ENCODE measurements at regions not wholly inside any gene's neighbourhood (a gene's known extent, or its start where the extent isn't known, plus 50 kb on each side); places are given as distances from the start of the nearest gene placed in this dataset.

GRCh38 chr9:23551311-23551721 is 274.7 kb downstream of the ELAVL2 start:
- no peak for DNase-seq

- no peak for DNase-seq
Observed at GRCh38 chr9:23551929-23552707, 273.9 kb downstream of the ELAVL2 start.

GRCh38 chr9:23552876-23553601 is 273.0 kb downstream of the ELAVL2 start:
- no peak for DNase-seq

- DNase-seq = no peak
Observed at GRCh38 chr9:23554686-23555085, 271.4 kb downstream of the ELAVL2 start.

DNA sequence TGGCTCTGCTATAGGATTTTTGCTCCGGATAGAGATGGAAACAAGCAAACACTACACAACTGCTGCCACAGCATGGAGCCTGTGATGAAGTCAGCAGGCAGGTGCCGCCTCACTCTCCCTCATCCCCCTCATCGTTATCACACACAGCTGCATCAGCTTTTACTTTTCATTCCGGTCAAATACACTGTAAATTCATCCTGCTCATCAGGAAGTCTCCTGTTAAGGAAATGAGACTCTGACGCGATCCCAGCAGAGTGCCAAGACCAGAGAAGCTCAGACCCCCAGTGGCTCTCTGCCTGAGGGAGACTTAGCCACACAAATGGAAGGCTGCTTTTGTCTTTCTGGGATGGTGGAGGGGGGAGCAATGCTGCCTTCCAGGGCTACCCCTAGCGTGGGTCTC is 270.2 kb downstream of the ELAVL2 start:
- no peak for DNase-seq

DNA sequence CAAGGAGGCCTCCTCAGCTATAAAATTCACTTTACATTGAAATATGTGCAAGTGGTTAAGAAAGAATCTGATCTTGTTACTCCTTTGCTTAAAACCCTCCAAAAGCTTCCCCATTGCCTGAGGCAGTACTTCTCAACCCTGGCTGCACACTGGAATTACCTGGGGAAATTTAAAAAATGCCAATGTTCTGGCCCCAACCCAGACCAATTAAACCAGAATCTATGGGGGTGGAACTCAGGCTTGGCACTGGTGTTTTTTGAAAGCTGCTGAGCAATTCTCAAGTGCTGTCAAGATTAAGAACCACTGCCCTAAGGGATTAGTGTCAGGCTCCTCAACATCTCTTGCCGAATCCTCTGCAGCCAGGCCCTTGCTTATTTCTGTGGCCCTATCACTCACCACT is 269.6 kb downstream of the ELAVL2 start:
- DNase-seq = no peak

DNA sequence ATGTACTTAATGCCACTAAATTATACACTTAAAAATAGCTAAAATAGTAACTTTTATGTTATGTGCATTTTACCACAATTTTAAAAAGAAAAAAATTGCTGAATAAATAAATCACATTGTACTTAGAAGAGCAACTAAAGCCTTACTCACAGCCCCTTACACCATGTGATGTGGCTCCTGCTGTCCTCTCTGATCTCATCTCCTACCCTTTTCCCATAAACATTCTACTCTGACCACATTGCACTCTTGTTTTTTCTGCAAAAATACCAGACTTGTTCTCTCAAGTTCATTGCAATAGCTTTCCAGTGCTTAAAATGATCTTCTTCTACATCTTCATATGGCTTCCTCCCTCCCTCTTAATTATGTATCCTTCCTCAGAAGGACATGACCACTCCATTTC is 268.4 kb downstream of the ELAVL2 start:
- no peak for DNase-seq

DNA sequence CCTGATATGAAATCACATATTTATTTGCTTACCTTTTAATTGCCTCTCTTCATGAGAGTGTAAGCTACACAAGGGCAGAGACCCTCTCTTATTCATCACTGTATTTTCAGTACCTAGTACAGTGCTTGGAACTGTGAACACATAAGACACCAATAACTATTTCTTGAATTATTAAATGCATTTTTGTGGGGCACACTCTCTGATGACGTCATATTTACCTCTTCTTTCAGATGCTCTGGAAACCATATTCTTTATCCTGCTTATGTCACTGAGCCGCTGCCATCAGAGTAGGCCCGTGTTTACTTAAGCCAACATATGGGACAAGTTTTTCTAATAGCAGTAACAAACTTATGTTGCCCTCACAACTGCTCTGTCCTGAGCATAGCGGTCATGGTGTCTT is 266.5 kb downstream of the ELAVL2 start:
- no peak for DNase-seq

GRCh38 chr9:23563517-23563916 is 262.5 kb downstream of the ELAVL2 start:
- DNase-seq = peak; percentile 72

DNA sequence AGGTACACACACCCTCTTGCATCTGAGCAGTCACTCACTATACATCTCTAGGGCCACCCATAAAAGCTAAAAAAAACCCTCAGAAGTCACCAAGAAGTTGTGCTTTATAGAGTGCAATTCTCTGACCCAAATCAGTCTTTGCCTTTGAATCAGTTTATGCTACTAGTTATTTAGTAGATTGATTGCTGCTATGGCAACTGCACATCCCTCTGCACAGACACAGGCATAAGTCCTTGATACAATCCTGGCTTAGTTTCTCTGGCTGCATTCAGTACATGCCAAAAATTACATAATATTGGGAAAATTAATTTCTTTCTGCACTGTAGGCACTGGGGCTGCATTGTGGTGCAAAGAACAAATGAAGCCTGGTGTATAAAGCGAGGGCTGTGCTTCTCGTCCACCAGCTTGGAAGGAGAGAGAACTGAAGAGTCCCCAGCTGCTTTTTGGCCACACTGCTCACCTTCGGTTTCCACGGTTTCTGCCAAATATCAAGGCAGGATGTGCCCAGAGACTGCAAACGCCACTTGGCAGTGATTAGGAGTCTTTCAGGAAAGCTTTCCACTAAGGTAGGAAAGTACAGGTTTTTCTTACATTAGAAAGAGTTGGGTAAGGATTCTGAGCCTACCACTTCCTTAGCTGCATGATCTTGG is 258.4 kb downstream of the ELAVL2 start:
- peak; percentile 42 for DNase-seq

DNA sequence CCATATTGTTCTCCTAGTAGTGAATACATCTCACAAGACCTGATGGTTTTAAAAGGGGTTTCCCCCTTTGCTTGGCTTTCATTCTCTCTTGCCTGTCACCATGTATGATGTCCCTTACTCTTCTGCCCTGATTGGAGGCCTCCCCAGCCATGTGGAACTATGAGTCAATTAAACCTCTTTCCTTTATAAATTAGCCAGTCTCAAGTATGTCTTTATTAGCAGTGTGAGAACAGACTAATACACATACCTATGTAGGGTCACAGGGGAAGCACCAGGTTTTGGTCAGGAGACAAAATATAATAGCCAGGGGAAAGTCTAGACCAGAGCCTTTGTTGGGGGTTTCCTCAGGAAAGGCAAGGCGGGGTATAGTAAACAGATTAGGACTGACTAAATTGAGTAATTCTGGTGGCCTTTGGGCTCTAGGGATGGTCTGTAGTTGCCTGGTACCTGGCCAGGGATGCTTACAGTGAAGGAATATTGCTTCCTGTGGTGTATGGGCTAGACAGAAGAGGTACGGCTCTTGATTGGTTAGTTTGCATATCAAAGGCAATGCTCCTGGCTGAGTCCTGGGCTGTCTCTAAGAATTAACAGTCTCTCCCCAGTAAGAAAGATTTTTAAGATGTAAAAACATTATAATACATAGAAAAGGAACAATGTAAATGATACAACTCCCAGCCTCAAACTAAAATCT is 254.5 kb downstream of the ELAVL2 start:
- no peak for DNase-seq

DNA sequence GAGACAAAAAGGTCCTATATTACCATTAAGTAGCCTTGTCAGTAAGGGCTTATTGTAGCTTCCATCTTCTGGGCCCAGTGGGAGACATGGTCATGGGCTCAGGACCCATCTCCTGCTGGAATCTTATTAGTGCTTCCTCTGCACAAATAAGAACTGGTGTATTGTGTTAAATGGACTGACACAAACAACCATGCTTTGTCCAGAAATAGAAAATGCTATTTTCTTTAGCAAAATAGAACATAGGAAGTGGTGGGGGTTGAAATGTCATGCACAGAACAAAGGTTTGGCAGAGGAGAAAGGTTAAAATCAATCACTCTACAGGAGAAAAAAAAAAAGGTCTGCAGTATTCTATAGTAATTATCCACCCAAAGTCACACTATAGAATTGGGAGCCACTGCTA is 252.2 kb downstream of the ELAVL2 start:
- DNase-seq = no peak

DNA sequence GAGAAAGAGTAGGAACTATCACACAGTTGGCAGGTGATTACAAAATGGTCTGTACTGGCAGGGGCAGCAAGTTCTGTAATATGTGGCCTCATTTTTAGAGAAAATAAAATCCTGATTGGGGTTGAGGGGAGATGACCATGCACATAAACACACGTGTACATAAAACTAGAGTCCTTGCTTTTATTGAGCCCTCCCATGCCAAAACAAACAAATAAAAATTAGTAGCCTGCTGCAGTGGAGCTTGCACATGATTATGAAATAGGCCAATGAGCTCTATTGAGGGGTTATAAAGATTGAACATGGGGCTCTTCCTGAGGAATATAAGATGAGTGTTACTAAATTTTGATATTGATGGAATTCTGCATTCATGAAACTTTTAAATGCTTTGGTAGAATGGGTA is 248.4 kb downstream of the ELAVL2 start:
- DNase-seq = no peak

GRCh38 chr9:23581931-23582330 is 244.1 kb downstream of the ELAVL2 start:
- no peak for DNase-seq

DNA sequence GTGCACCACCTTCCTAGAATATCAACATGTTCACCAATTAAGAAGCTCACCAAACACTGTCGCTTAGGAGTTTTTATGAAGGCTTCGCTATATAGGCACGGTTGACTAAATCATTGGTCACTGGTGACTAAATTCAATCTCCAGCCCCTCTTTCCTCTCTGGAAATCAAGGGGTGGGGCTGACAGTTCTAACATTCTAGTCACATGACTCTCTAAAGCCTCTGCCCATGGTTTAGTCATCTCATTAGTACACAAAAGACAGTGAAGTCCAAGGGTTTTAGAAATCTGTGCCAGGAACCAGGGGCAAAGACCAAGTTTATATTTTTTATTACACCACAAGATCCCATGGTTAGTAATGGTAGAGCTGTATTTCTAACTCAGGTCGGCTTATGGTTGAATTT is 243.2 kb downstream of the ELAVL2 start:
- DNase-seq = no peak

DNA sequence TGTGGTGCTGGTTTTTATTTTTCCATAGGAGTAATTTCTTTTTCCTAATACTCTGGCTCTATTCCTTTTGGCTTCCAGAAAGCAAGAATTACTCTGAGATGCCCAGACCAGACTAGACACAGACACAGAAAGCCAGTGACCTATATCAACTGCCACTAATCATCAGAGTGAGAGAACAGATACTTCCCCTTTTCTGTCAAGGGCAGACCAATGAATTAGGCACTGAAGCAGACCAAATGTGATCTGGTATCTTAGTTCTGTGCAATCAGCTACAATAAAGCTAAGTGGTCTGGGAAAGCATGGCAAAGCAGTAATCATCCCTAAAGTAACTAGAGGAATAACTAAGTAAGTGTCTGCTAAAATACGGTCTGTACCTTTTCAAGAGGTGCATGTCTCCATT is 239.1 kb downstream of the ELAVL2 start:
- no peak for DNase-seq

DNA sequence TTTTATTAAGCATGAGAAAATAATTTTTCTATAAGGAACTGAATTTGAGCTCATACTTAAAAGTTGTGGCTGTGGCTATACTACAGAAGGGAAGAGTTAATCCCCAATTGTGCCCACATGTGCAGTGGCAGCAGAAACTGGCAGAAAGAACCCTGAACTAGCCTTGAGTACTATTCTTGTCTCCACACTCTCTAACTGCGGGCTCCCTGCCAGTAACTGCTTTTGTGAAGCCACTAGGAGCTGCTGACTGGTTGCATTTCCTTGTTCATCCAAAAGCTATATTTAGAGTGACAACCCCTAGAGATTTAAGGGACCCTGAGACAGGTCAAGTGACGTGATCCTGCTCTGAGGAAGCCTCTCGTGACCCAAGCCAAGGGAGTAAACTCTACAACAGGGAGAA is 238.6 kb downstream of the ELAVL2 start:
- DNase-seq = peak; percentile 39

DNA sequence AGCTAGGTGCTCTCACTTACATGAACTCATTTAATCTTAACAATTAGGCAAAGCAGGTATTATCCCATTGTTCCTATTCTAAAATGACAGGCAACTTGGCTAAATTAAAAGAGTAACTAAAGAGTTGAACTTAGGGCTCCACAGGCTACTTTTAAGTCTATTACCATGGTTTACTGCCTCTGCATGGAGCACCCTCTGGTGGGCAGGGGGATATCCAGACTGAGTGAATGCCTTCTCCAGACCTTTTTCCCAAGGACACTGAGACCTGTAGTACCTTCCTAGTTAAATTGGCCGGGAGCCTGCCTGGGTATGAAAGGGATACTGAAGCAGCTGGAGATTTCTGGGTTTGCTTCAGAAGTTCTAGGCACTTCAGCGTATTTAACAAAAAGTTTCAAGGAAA is 238.1 kb downstream of the ELAVL2 start:
- no peak for DNase-seq

DNA sequence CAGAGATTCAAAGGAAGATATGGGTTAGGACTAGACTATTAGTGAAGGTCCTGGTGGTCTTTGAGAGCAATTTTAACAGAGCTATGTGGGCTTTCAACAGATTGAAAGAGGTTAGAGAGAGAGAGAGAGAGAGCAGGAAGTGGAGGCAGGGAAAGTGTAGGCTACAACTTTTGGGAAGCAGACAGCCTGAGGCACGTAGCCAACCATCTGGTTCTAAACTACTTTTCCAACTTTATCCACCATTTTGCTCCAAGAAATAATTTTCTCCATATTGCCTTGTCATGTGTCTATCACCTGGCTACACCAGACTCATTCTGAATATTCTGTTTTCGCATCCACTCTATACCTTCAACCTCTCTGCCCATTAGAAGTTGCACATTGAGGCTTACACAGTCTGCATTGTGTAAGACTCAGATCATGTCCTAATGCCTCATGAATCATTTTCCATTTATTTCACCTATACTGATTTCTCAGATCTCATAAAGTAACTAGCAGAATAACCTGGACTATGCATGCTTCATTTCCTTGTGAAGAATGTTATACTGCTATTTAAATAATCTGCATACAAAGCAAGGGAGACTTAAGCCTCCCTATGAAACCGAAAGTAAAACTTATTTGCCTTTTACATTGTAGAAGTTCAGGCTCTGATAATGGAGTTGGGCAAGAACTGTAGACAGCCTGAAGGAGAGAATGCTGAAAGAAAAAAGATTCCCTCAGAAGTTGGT is 235.6 kb downstream of the ELAVL2 start:
- DNase-seq = no peak

DNA sequence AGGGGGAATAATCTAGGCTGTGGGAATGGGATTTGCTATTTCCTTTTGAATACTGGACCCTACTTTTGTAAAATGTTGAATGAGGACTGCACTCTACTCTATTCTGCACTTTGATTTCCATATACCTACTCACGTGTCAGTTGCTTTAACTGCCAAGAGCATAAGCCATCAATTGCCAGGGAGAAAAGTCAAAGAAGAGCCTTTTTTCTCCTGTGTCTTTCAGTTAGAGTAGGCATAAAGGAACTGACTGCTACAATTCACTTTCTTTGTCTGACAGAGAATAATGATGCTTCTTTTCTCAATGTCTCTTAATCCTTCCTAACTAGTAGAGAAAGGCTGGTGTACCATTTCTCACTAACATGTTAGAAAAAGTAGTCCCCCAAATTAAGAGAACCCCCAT is 231.6 kb downstream of the ELAVL2 start:
- DNase-seq = no peak

GRCh38 chr9:23596913-23597634 is 229.0 kb downstream of the ELAVL2 start:
- no peak for DNase-seq

DNA sequence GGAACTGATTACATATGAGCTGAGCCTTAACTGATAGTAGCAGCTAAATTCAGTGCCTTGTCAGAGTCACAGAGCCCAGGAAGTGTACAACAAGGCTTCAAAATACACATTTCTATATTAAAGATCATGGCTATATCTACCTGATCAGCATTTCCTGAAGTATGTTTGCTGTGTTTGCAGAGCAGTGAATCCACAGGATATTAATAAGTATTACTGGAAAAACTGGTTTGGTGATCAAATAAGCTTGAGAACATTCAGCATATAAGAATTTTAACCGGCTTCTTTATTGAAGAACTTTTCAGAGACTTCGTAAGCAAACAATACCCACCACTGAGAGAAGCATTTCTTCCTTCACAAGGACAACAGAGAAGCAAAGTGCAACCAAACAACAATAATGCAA is 227.0 kb downstream of the ELAVL2 start:
- DNase-seq = no peak

Measured in hindlimb muscle (tissue), 1 donor.